HCT116 (cell line): ENCODE measurements at regions not wholly inside any gene's neighbourhood (a gene's known extent, or its start where the extent isn't known, plus 50 kb on each side); places are given as distances from the start of the nearest gene placed in this dataset.

Source experiments
- ATAC-seq: fragments of 200-7000 bp; cut with Tn5 transposase; 2 replicates; pipeline ENCODE4 v1.9.1; 2020; ENCODE audit warnings: mild to moderate bottlenecking, moderate library complexity
- BruUV-seq: library from RNA; stranded (reverse); fragments of 400-500 nt; replicated peaks from 2 replicates; lab custom pipeline; 2021; lab: Mats Ljungman, UMichigan
- CTCF ChIA-PET: fragments of 300-600 bp; sonication (Branson Sonifier 250); formaldehyde crosslinking; loops from one replicate; lab custom pipeline; 2021; ENCODE audit warnings: antibody characterized with exemption; lab: Charles Lee
- POLR2A ChIA-PET: fragments of 300-600, 350-600 bp; sonication (Branson Sonifier 250); formaldehyde crosslinking; loops from one replicate; lab custom pipeline; 2021; ENCODE audit warnings: antibody characterized with exemption; lab: Charles Lee
- RAD21 ChIA-PET, 2 experiments: fragments of 300-600 bp; sonication (Branson Sonifier 250); formaldehyde crosslinking; loops; one replicate each; lab custom pipeline; 2023; ENCODE audit warnings: low total read pairs in 2 of 2; ENCODE audit not compliant: uncharacterized antibody in 2 of 2, unreplicated experiment in 2 of 2, low non-redundant PET in 1 of 2; lab: Charles Lee
- DNase-seq: peaks from one replicate; pipeline ENCODE4 v3.0.0-alpha.2; 2010; ENCODE audit warnings: low read depth, low spot score
- H2AFZ ChIP-seq: fragments of 200-600 bp; shearing (Covaris generic), sonication (generic); 2 replicates; pipeline ENCODE4 v1.6.1; 2017; ENCODE audit warnings: low read depth, mixed run types, mixed read lengths, antibody characterized with exemption, low read length; ENCODE audit not compliant: poor library complexity, severe bottlenecking
- H3K27ac ChIP-seq: 2 replicates; pipeline ENCODE4 v1.5.1; 2012; ENCODE audit warnings: low read depth, low read length
- H3K27me3 ChIP-seq: fragments of 200-600 bp; sonication (generic); 2 replicates; pipeline ENCODE4 v1.6.1; 2016; ENCODE audit warnings: mixed run types, low read length, mixed read lengths; ENCODE audit not compliant: insufficient read depth
- H3K36me3 ChIP-seq, 2 experiments: fragments of 200-500 bp in 1 of 2; fragments of 200-600 bp in 1 of 2; sonication (Bioruptor generic) in 1 of 2; sonication (generic) in 1 of 2; 2 replicates each; pipeline versions ENCODE4 v1.5.1 to v1.6.1; 2014 to 2016; ENCODE audit warnings: low read length in 2 of 2, inconsistent platforms in 1 of 2, mixed read lengths in 1 of 2, mixed run types in 1 of 2; ENCODE audit not compliant: insufficient read depth in 2 of 2, control insufficient read depth in 1 of 2
- H3K4me1 ChIP-seq, 2 experiments: fragments of 200-600 bp in 1 of 2; sonication (generic) in 1 of 2; 2 replicates each; pipeline versions ENCODE4 v1.5.1 to v1.6.1; 2012 to 2017; ENCODE audit warnings: low read length in 2 of 2, inconsistent platforms in 1 of 2, mild to moderate bottlenecking in 1 of 2, mixed read lengths in 1 of 2, mixed run types in 1 of 2, moderate library complexity in 1 of 2; ENCODE audit not compliant: insufficient read depth in 2 of 2, control insufficient read depth in 1 of 2
- H3K4me2 ChIP-seq: fragments of 200-600 bp; sonication (generic); 2 replicates; pipeline ENCODE4 v1.6.1; 2017; ENCODE audit warnings: mixed run types, low read length, mixed read lengths
- H3K4me3 ChIP-seq, 2 experiments: fragments of 200-600 bp in 1 of 2; sonication (generic) in 1 of 2; replicated peaks in 1 of 2; 2 replicates each; pipeline ENCODE4 v1.5.1; 2011 to 2016; ENCODE audit warnings: low read length in 2 of 2, control low read depth in 1 of 2, low read depth in 1 of 2, mild to moderate bottlenecking in 1 of 2, mixed read lengths in 1 of 2, mixed run types in 1 of 2
- H3K79me2 ChIP-seq: fragments of 200-600 bp; sonication (generic); 2 replicates; pipeline ENCODE4 v1.6.1; 2017; ENCODE audit warnings: mild to moderate bottlenecking, mixed run types, low read length, moderate library complexity, mixed read lengths; ENCODE audit not compliant: insufficient read depth
- H3K9ac ChIP-seq: fragments of 200-600 bp; sonication (generic); 2 replicates; pipeline ENCODE4 v1.6.1; 2016; ENCODE audit warnings: low read length, mixed read lengths
- H3K9me2 ChIP-seq: fragments of 200-600 bp; sonication (generic), shearing (Covaris generic); 2 replicates; pipeline ENCODE4 v1.6.1; 2017; ENCODE audit warnings: mixed run types, mild to moderate bottlenecking, moderate library complexity; ENCODE audit not compliant: insufficient read depth
- H3K9me3 ChIP-seq, 2 experiments: fragments of 200-500 bp in 1 of 2; fragments of 200-600 bp in 1 of 2; sonication (Bioruptor generic) in 1 of 2; sonication (generic) in 1 of 2; 2 replicates each; pipeline ENCODE4 v1.6.1; 2014 to 2017; ENCODE audit warnings: low read length in 2 of 2, mixed read lengths in 2 of 2, inconsistent platforms in 1 of 2, low read depth in 1 of 2, mild to moderate bottlenecking in 1 of 2, mixed run types in 1 of 2, moderate library complexity in 1 of 2; ENCODE audit not compliant: control insufficient read depth in 1 of 2, insufficient read depth in 1 of 2
- H4K20me1 ChIP-seq: fragments of 200-600 bp; sonication (generic), shearing (Covaris generic); 2 replicates; pipeline ENCODE4 v1.6.1; 2017; ENCODE audit warnings: mixed run types, mild to moderate bottlenecking, moderate library complexity; ENCODE audit not compliant: insufficient read depth
- CBX3 ChIP-seq: IDR thresholded peaks from 2 replicates; pipeline ENCODE4 v1.6.1; 2012; ENCODE audit warnings: low read depth
- CEBPB ChIP-seq: IDR thresholded peaks from 2 replicates; pipeline ENCODE4 v1.6.1; 2012; ENCODE audit warnings: low read depth
- EZH2 ChIP-seq: fragments of 200-600 bp; sonication (generic); IDR thresholded peaks from 2 replicates; pipeline ENCODE4 v1.6.1; 2017; ENCODE audit warnings: antibody characterized with exemption, mixed run types
- EZH2phosphoT487 ChIP-seq: fragments of 200-600 bp; IDR thresholded peaks from 2 replicates; pipeline ENCODE4 v1.6.1; 2018; ENCODE audit warnings: antibody characterized with exemption, borderline replicate concordance
- SIN3A ChIP-seq: IDR thresholded peaks from 2 replicates; pipeline ENCODE4 v1.6.1; 2012; ENCODE audit warnings: low read depth
- ZFX ChIP-seq: fragments of 450-650 bp; IDR thresholded peaks from 2 replicates; pipeline ENCODE4 v1.6.1; 2017
- intact Hi-C: fragments of 100-400 bp; cut with micrococcal nuclease; formaldehyde crosslinking; loops from 2 replicates; pipeline ENCODE4 v1.10.0; 2022
- TF ChIP-seq, protein P1 (sequence below), 3 experiments: fragments of 200-600 bp in 1 of 3; sonication (generic) in 1 of 3; IDR thresholded peaks in 2 of 3; conservative IDR thresholded peaks in 1 of 3; 2 replicates each; pipeline ENCODE4 v1.5.1; 2012 to 2017; ENCODE audit warnings: low read depth in 2 of 3, low read length in 2 of 3, antibody characterized with exemption in 1 of 3, borderline replicate concordance in 1 of 3, control low read depth in 1 of 3, mild to moderate bottlenecking in 1 of 3, mixed read lengths in 1 of 3, mixed run types in 1 of 3, moderate library complexity in 1 of 3; ENCODE audit not compliant: insufficient read depth in 1 of 3
- TF ChIP-seq, protein P2 (sequence below): IDR thresholded peaks from 2 replicates; pipeline ENCODE4 v1.6.1; 2011; ENCODE audit warnings: mild to moderate bottlenecking, low read length, moderate library complexity; ENCODE audit not compliant: insufficient replicate concordance; ENCODE audit errors: extremely low read depth

GRCh38 chr5:98482321-98483300 lies 290.9 kb upstream of the RGMB start:
- Histone ChIP-seq H2AFZ (no peak overlapping the region), H3K36me3 (no peaks in the 10 kb centered on the region), H4K20me1 (no peaks in the 10 kb centered on the region), H3K27ac (no peak overlapping the region), H3K27me3 (no peaks in the 10 kb centered on the region), H3K79me2 (no peaks in the 10 kb centered on the region), H3K4me1 (no peaks in the 10 kb centered on the region), H3K9me2 (no peaks in the 10 kb centered on the region), H3K4me3 (no peak overlapping the region), H3K9ac (no peak overlapping the region), H3K9me3 (no peaks in the 10 kb centered on the region), H3K4me2 (no peak overlapping the region)
- intact Hi-C loops, result no loop called here
- ChIA-PET POLR2A (no interaction called here), RAD21 (no interaction called here), CTCF (no interaction called here)
- no peak for TF ChIP-seq ZFX
- no peak for TF ChIP-seq EZH2phosphoT487
- TF ChIP-seq CBX3, result no peak
- no peak for TF ChIP-seq SIN3A
- no peak for TF ChIP-seq EZH2
- no peak for TF ChIP-seq CEBPB
- TF ChIP-seq, protein P1, sequence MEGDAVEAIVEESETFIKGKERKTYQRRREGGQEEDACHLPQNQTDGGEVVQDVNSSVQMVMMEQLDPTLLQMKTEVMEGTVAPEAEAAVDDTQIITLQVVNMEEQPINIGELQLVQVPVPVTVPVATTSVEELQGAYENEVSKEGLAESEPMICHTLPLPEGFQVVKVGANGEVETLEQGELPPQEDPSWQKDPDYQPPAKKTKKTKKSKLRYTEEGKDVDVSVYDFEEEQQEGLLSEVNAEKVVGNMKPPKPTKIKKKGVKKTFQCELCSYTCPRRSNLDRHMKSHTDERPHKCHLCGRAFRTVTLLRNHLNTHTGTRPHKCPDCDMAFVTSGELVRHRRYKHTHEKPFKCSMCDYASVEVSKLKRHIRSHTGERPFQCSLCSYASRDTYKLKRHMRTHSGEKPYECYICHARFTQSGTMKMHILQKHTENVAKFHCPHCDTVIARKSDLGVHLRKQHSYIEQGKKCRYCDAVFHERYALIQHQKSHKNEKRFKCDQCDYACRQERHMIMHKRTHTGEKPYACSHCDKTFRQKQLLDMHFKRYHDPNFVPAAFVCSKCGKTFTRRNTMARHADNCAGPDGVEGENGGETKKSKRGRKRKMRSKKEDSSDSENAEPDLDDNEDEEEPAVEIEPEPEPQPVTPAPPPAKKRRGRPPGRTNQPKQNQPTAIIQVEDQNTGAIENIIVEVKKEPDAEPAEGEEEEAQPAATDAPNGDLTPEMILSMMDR (IDR thresholded peaks at IDR 0.05 in 2 of 3, conservative IDR thresholded peaks at IDR 0.05 in 1 of 3; ENCODE audit: borderline replicate concordance in 1 of 3, insufficient read depth in 1 of 3, low read depth in 2 of 3, low read length in 2 of 3), result no peak
- TF ChIP-seq, protein P2, sequence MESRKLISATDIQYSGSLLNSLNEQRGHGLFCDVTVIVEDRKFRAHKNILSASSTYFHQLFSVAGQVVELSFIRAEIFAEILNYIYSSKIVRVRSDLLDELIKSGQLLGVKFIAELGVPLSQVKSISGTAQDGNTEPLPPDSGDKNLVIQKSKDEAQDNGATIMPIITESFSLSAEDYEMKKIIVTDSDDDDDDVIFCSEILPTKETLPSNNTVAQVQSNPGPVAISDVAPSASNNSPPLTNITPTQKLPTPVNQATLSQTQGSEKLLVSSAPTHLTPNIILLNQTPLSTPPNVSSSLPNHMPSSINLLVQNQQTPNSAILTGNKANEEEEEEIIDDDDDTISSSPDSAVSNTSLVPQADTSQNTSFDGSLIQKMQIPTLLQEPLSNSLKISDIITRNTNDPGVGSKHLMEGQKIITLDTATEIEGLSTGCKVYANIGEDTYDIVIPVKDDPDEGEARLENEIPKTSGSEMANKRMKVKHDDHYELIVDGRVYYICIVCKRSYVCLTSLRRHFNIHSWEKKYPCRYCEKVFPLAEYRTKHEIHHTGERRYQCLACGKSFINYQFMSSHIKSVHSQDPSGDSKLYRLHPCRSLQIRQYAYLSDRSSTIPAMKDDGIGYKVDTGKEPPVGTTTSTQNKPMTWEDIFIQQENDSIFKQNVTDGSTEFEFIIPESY, result no peak
- BruUV-seq, result no TSS peak
- DNase-seq (no peak), ATAC-seq (no peak)
